ENCODE measurements at regions not wholly inside any gene's neighbourhood (a gene's known extent, or its start where the extent isn't known, plus 50 kb on each side); places are given as distances from the start of the nearest gene placed in this dataset.

DNA sequence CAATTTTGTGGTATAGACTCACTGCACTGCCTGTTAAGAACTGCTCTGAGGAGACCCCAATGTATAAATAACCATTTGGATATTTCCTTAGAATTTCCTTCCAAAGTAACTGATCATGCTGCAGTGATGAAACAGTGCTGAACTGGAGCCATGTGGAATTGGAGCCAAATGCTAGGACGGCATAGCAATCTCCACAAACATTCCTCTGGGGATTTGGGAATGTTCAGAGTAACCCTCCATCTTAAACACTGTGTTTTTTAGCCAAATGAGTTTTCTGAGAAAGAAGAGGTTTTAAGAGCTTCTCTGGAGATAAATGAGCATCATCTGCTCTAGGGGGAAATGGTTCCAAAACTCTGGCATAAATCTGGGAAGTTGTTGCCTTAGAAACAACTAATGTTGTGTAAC lies 98.2 kb downstream of the OLFM4 start:
- H3K9me3 ChIP-seq (ENCODE audit: control insufficient read depth, low read length), result no peaks in the 10 kb centered on the region
- WGBS, result 32% methylated on average over 1 of the region's 1 CpG
- DNase-seq, result peak; percentile 35 to 68 (median 57)

DNA sequence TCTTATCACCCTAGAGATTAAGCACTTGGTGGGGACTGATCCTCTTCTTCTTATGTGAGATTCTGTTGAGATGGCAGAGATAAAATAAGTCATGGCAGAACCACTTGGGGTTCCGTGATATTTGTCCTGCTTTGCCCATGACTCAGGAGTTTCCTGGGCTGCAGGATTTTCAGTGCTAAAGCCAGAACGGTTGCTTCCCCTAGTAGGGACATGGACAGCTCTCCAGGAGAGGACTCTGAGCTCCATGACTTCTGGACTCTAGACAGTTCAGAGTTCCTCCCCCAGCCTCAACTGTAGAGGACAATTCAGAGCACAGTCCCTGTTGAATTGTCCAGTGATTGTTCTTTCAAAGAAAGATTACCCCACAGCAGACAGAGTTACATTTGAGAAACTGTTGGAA lies 98.8 kb downstream of the OLFM4 start:
- whole genome bisulfite sequencing, result 52% methylated on average over 2 of the region's 2 CpGs
- intact Hi-C loops (cut with DNase I), result no loop called here
- Histone ChIP-seq H3K4me3 (ENCODE audit: low read length) (no peak overlapping the region), H3K27me3 (ENCODE audit: control insufficient read depth, insufficient read depth) (no peaks in the 10 kb centered on the region), H3K27ac (ENCODE audit: low read length) (no peak overlapping the region), H3K9me3 (ENCODE audit: control insufficient read depth, low read length) (no peaks in the 10 kb centered on the region), H3K4me1 (ENCODE audit: control insufficient read depth, insufficient read depth, low read length) (no peaks in the 10 kb centered on the region)
- ATAC-seq, result no peak
- no peak for DNase-seq

More for the DNA sequence above, 98.2 kb downstream of the OLFM4 start:
- H3K4me1 ChIP-seq (ENCODE audit: control insufficient read depth, insufficient read depth, low read length), result no peaks in the 10 kb centered on the region
- no peaks in the 10 kb centered on the region for H3K27me3 ChIP-seq (ENCODE audit: control insufficient read depth, insufficient read depth)
- intact Hi-C loops (cut with DNase I), result no loop called here
- H3K4me3 ChIP-seq (ENCODE audit: low read length), result no peak overlapping the region
- peak; percentile 60 to 74 for ATAC-seq
- no peak overlapping the region for H3K27ac ChIP-seq (ENCODE audit: low read length)

DNA sequence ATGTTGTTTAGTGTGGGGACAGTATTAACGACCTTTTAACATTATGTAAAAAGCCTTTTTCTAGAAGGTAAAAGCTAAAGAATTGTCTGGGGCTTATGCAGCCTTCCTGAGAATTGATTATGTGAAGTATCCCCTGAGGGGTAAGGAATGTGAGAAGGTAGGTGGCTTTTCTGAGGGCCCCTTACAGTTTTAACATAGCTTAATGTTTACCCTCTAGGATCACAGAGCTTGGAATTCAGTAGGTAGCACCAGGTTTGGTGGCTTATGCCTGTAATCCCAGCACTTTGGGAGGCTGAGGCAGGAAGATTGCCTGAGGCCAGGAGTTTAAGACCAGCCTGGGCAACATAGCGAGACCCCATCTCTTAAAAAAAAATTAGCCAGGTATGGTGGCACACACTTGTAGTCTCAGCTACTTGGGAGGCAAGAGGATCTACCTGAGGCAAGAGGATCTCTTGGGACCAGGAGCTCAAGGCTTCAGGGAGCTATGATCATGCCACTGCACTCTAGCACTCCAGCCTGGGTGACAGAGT lies 101.3 kb downstream of the OLFM4 start:
- 74% methylated on average over 2 of the region's 2 CpGs for WGBS
- Histone ChIP-seq H3K27me3 (ENCODE audit: control insufficient read depth, insufficient read depth) (peaks cover 3% of the 10 kb centered on the region), H3K4me1 (ENCODE audit: control insufficient read depth, insufficient read depth, low read length) (no peaks in the 10 kb centered on the region), H3K4me3 (ENCODE audit: low read length) (no peak overlapping the region), H3K9me3 (ENCODE audit: control insufficient read depth, low read length) (no peaks in the 10 kb centered on the region), H3K27ac (ENCODE audit: low read length) (no peak overlapping the region)
- DNase-seq (no peak), ATAC-seq (no peak)
- intact Hi-C loops (cut with DNase I), result no loop called here

- no peak for ATAC-seq
- 91% methylated on average over 3 of the region's 3 CpGs for WGBS
- Histone ChIP-seq H3K9me3 (ENCODE audit: control insufficient read depth, low read length) (no peaks in the 10 kb centered on the region), H3K4me3 (ENCODE audit: low read length) (no peak overlapping the region), H3K4me1 (ENCODE audit: control insufficient read depth, insufficient read depth, low read length) (no peaks in the 10 kb centered on the region), H3K27me3 (ENCODE audit: control insufficient read depth, insufficient read depth) (peaks cover 3% of the 10 kb centered on the region), H3K27ac (ENCODE audit: low read length) (no peak overlapping the region)
- intact Hi-C loops (cut with DNase I), result no loop called here
- DNase-seq, result no peak
Measured at GRCh38 chr13:53131361-53131760, 102.7 kb downstream of the OLFM4 start.

GRCh38 chr13:53135301-53135700 lies 106.7 kb downstream of the OLFM4 start:
- DNase-seq, result no peak
- WGBS, result 71% methylated on average over 2 of the region's 2 CpGs
- ATAC-seq, result no peak
- Histone ChIP-seq H3K4me3 (ENCODE audit: low read length) (no peak overlapping the region), H3K27me3 (ENCODE audit: control insufficient read depth, insufficient read depth) (peaks cover 3% of the 10 kb centered on the region), H3K27ac (ENCODE audit: low read length) (no peak overlapping the region), H3K4me1 (ENCODE audit: control insufficient read depth, insufficient read depth, low read length) (no peaks in the 10 kb centered on the region), H3K9me3 (ENCODE audit: control insufficient read depth, low read length) (no peaks in the 10 kb centered on the region)
- intact Hi-C loops (cut with DNase I), result no loop called here

DNA sequence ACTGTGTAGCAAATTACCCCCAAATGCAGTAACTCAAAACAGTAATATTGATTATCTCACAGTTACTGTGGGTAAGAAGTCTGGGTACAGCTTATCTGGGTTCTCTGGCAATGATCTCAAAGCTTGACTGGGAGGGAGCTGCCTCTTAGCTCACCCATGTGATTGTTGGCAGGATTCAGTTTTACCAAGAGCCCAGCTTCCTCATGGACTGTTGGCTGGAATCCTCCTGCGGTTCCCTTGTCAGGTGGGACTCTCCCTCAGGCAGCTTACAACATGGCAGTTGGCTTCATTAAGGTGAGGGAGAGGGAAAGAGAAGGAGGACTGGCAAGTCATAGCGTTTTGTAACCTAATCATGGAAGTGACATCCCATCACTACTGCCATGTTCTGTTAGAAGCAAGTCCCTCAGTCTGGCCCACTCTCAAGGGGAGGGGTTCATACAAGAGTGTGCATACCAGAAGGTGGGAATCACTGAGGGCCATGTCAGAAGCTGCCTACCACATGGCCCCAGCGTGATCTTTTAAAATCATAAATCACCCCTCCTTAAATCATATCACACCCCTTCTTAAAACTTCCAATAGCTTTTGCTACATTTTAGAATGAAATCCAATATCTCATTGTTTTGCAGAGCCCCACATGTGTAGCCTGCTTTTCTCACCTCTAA lies 108.1 kb downstream of the OLFM4 start:
- Histone ChIP-seq H3K4me3 (ENCODE audit: low read length) (no peak overlapping the region), H3K4me1 (ENCODE audit: control insufficient read depth, insufficient read depth, low read length) (no peaks in the 10 kb centered on the region), H3K27ac (ENCODE audit: low read length) (no peak overlapping the region), H3K27me3 (ENCODE audit: control insufficient read depth, insufficient read depth) (peaks cover 3% of the 10 kb centered on the region), H3K9me3 (ENCODE audit: control insufficient read depth, low read length) (no peaks in the 10 kb centered on the region)
- DNase-seq, result no peak
- WGBS, result 82% methylated on average over 3 of the region's 3 CpGs
- intact Hi-C loops (cut with DNase I), result no loop called here
- ATAC-seq, result no peak

DNA sequence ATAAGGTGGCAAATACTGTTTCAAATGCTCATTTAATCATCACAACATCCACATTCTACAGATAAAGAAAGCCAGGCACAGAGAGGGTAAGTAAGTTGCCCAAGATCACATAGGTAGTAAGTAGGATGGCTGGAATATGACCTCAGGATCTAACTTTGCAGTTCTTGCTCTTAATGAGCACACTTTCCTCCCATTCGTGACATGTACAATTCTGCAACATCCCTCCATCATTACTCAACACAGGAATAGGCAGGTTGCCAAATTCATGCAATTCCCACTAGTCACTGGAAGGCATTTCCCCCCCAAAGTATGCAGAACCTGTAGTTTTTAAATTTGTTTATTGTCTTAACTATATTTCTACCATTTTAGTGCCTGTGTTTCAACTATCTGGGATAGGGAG lies 109.2 kb downstream of the OLFM4 start:
- 16% methylated on average over 1 of the region's 1 CpG for WGBS

DNA sequence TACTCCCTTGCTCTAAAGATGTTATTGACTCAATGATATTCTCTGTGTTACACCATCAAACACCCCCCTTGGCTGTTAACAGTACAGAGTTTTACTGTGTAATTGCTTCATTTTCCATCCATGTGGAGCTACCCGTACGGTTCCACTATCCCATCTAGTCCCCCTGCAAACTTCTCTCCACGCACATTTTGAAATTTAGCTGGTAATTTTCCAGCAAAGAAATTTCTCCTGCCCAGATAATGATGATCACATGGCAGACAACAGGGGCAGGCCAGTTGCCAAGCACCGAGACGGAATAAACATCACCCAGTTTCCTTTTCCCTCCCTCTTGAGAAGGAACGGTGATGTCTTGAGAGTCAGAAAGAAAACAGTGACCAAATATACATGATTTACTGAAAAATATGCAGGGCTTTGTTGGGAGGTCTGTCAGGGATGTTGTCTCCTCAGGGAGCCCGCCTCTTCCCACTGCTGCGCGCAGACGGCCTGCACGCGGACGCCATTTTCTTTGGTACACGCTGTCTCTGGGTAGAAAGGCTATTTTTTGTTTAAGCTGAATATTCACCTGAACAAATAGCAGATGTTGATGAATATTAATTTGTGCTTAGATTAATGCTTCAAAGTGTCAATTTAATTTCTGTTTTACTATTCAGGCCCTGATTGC lies 109.9 kb downstream of the OLFM4 start:
- ATAC-seq, result peak; percentile 80 to 87
- no peak overlapping the region for H3K4me3 ChIP-seq (ENCODE audit: low read length)
- 60% methylated on average over 14 of the region's 14 CpGs for WGBS
- intact Hi-C loops (cut with DNase I), result no loop called here
- DNase-seq, result peak; percentile 39 to 76 (median 58)
- H3K4me1 ChIP-seq (ENCODE audit: control insufficient read depth, insufficient read depth, low read length), result no peaks in the 10 kb centered on the region
- H3K27ac ChIP-seq (ENCODE audit: low read length), result no peak overlapping the region
- no peaks in the 10 kb centered on the region for H3K9me3 ChIP-seq (ENCODE audit: control insufficient read depth, low read length)
- H3K27me3 ChIP-seq (ENCODE audit: control insufficient read depth, insufficient read depth), result peaks cover under 1% of the 10 kb centered on the region

More for the DNA sequence above, 109.2 kb downstream of the OLFM4 start:
- no peaks in the 10 kb centered on the region for H3K4me1 ChIP-seq (ENCODE audit: control insufficient read depth, insufficient read depth, low read length)
- H3K27me3 ChIP-seq (ENCODE audit: control insufficient read depth, insufficient read depth), result peaks cover 3% of the 10 kb centered on the region
- peak; percentile 78 to 79 for ATAC-seq
- DNase-seq, result no peak
- intact Hi-C loops (cut with DNase I), result no loop called here
- H3K27ac ChIP-seq (ENCODE audit: low read length), result no peak overlapping the region
- H3K9me3 ChIP-seq (ENCODE audit: control insufficient read depth, low read length), result no peaks in the 10 kb centered on the region
- no peak overlapping the region for H3K4me3 ChIP-seq (ENCODE audit: low read length)

- no peak for ATAC-seq
- intact Hi-C loops (cut with DNase I), result no loop called here
- no peaks in the 10 kb centered on the region for H3K27me3 ChIP-seq (ENCODE audit: control insufficient read depth, insufficient read depth)
- no peak overlapping the region for H3K27ac ChIP-seq (ENCODE audit: low read length)
- DNase-seq, result no peak
- WGBS, result 46% methylated on average over 3 of the region's 3 CpGs
- no peaks in the 10 kb centered on the region for H3K4me1 ChIP-seq (ENCODE audit: control insufficient read depth, insufficient read depth, low read length)
- H3K9me3 ChIP-seq (ENCODE audit: control insufficient read depth, low read length), result no peaks in the 10 kb centered on the region
- no peak overlapping the region for H3K4me3 ChIP-seq (ENCODE audit: low read length)
Measured at GRCh38 chr13:53141336-53141735, 112.7 kb downstream of the OLFM4 start.

DNA sequence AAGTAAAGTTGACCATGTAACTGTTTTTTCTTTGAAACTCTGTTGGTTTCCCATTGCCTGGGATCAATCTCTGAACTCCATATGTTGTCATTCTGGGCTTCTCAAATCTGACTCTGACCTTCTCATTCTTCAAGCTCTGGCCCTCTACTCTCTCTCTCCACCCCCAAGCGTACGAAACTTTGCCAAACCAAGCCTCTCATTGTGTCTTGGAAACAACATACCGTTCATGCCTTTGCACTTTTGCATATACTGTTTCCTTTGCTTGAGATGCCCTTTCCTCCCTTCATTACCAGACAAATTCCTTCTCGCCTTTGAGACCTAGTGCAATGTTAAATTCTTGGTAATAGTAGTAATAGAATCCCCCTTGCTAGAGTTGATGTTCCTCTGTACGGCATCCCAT lies 113.7 kb downstream of the OLFM4 start:
- Histone ChIP-seq H3K4me3 (ENCODE audit: low read length) (no peak overlapping the region), H3K27ac (ENCODE audit: low read length) (no peak overlapping the region), H3K27me3 (ENCODE audit: control insufficient read depth, insufficient read depth) (no peaks in the 10 kb centered on the region), H3K4me1 (ENCODE audit: control insufficient read depth, insufficient read depth, low read length) (no peaks in the 10 kb centered on the region), H3K9me3 (ENCODE audit: control insufficient read depth, low read length) (no peaks in the 10 kb centered on the region)
- intact Hi-C loops (cut with DNase I), result no loop called here
- DNase-seq (no peak), ATAC-seq (no peak)
- WGBS, result 66% methylated on average over 5 of the region's 5 CpGs

- Histone ChIP-seq H3K9me3 (ENCODE audit: control insufficient read depth, low read length) (no peaks in the 10 kb centered on the region), H3K4me3 (ENCODE audit: low read length) (no peak overlapping the region), H3K4me1 (ENCODE audit: control insufficient read depth, insufficient read depth, low read length) (no peaks in the 10 kb centered on the region), H3K27me3 (ENCODE audit: control insufficient read depth, insufficient read depth) (no peaks in the 10 kb centered on the region), H3K27ac (ENCODE audit: low read length) (no peak overlapping the region)
- WGBS, result 68% methylated on average over 6 of the region's 6 CpGs
- no peak for ATAC-seq
- no peak for DNase-seq
- intact Hi-C loops (cut with DNase I), result no loop called here
Measured at GRCh38 chr13:53143757-53144339, 115.2 kb downstream of the OLFM4 start.
